Type B pancreatic cell (in vitro differentiated cells): ENCODE measurements at regions not wholly inside any gene's neighbourhood (a gene's known extent, or its start where the extent isn't known, plus 50 kb on each side); places are given as distances from the start of the nearest gene placed in this dataset.

Source experiments
- DNase-seq: peaks from one replicate; pipeline ENCODE4 v3.0.0; 2021; ENCODE audit warnings: mixed read lengths; ENCODE audit not compliant: unreplicated experiment; ENCODE audit errors: extremely low spot score
- H3K27ac Mint-ChIP-seq: 2 replicates; pipeline ENCODE4 v1.8.0; 2021; ENCODE audit warnings: mild to moderate bottlenecking, mixed read lengths
- H3K27me3 Mint-ChIP-seq: 2 replicates; pipeline ENCODE4 v1.8.0; 2021; ENCODE audit warnings: mixed read lengths
- H3K36me3 Mint-ChIP-seq: 2 replicates; pipeline ENCODE4 v1.8.0; 2021; ENCODE audit warnings: mixed read lengths
- H3K4me1 Mint-ChIP-seq: one replicate; pipeline ENCODE4 v1.8.0; 2021; ENCODE audit warnings: mixed read lengths; ENCODE audit not compliant: unreplicated experiment
- H3K4me3 Mint-ChIP-seq: 2 replicates; pipeline ENCODE4 v1.8.0; 2021; ENCODE audit warnings: mild to moderate bottlenecking, mixed read lengths
- H3K9me3 Mint-ChIP-seq: 2 replicates; pipeline ENCODE4 v1.8.0; 2021; ENCODE audit warnings: mixed read lengths
- CTCF ChIP-seq: fragments of 200-600 bp; sonication (generic); conservative IDR thresholded peaks from 2 replicates; pipeline ENCODE4 v1.5.0; 2021; ENCODE audit warnings: antibody characterized with exemption, mild to moderate bottlenecking

DNA sequence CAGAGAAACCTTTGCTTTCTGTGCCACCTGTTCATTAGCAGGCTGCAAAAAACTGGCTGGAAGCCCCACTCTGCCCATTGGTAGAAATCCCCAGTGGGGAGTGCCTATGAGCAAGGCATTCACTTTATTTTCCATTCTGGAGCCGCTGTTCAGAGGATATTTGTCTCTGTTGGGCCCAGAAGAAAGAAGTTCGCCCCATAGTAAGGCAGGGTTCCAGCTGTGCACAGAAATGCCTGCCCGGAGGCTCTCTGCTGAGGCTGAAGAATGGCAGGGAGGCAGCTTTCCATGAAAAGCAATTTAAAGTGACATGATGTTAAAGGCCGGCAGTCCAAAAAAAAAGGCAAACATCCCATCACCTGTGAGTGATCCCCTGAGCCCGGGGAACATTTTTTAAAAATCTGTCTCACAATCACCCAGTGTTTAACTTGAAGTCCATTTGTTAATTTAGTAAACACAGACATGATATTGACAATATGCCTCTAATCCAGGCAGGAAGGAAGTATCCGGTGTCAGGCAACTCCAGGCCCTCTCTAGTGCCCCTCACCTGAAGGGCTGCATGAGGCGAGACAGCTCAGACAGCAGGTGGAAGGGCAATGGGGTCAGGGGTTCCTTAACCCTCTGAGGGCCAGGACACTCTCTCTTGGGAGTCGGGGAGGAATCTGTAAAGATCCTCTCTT is 265.1 kb upstream of the SIX2 start:
- Mint-ChIP-seq H3K27me3 (peaks cover 58% of the 10 kb centered on the region), H3K4me3 (no peak overlapping the region), H3K4me1 (peaks cover 56% of the 10 kb centered on the region), H3K27ac (peak overlapping the region; percentile 84), H3K9me3 (peaks cover 5% of the 10 kb centered on the region), H3K36me3 (no peaks in the 10 kb centered on the region)
- TF ChIP-seq CTCF = no peak
- no peak for DNase-seq

DNA sequence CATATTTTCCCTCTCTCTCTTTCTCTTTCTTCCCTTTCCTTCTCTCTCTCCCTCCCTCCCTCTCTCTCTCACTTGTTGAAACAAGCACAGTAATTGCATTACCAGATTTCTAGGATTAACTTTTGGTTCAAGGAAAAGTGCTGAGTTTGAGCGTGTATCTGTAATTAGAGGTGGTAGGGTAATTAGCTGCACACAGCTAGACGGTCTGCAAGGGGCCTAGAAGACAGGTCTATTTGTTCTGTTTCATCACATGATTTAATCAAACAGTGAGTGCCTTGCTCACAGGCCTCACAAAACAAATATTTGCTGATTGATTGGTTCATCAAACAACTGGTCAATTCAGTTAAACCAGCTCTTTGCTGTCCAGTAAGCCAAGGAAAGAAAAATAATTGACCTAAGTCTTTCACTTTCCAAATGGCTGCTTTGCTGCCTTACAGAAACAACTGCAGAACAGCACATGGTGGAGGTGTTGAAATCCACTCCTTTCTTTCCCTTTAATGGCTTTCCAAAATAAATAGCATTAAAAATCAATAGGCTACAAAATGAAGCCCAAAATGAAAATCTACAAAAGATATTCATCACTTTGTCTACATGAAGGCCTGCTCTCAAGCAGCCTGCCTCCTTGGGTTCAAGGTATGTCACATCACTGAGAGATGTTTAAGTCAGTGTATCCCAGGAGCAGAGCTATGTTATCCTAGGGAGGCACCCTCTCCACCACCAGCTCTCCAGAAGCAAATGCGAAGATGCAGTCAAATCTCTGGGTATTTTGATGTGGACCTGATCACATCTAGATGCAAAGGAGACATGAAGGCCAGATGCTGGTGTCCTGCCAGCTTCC is 264.4 kb upstream of the SIX2 start:
- H3K4me1 Mint-ChIP-seq = peaks cover 57% of the 10 kb centered on the region
- peaks cover 56% of the 10 kb centered on the region for H3K27me3 Mint-ChIP-seq
- peak overlapping the region; percentile 15 for H3K27ac Mint-ChIP-seq
- peaks cover 5% of the 10 kb centered on the region for H3K9me3 Mint-ChIP-seq
- DNase-seq = no peak
- peak overlapping the region; percentile 49 for H3K4me3 Mint-ChIP-seq
- TF ChIP-seq CTCF = no peak
- H3K36me3 Mint-ChIP-seq = no peaks in the 10 kb centered on the region

DNA sequence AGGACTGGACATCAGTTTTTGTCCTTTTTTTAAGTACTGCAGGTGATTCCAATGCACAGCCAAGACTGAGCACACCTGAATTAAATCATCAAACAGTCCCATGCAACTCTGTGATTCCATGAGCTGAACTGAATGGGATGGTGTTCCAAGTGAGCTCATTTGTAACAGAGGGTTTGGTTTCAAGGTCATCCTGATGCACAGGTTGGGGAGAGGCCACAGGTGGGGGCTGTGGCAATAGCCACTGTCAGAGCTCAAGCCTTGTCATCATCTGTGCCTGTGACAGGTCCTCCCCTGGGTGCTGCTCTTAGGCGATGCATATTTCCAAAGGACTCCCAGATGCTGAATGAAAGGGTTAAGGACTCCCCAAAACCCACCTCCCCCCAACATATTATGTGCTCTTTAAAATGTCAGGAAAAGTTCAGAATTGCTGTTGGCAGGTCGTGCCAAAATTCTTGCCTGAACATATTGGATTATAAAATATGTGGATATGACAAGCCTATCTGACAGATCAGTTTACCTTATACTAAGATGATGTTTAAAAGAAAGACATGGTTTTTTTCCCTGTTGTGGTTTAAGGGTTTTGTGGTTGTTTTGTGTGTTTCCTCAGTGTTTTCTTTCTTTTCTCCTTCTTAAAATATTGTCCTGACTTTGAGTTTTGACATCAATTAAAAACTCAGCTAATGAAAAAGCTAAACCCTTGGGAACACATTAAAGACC is 263.5 kb upstream of the SIX2 start:
- peaks cover 5% of the 10 kb centered on the region for H3K9me3 Mint-ChIP-seq
- no peaks in the 10 kb centered on the region for H3K36me3 Mint-ChIP-seq
- no peak for DNase-seq
- H3K27me3 Mint-ChIP-seq = peaks cover 62% of the 10 kb centered on the region
- peaks cover 55% of the 10 kb centered on the region for H3K4me1 Mint-ChIP-seq
- no peak for TF ChIP-seq CTCF
- H3K4me3 Mint-ChIP-seq = no peak overlapping the region
- H3K27ac Mint-ChIP-seq = no peak overlapping the region

- TF ChIP-seq CTCF = no peak
- no peak for DNase-seq
- peaks cover 39% of the 10 kb centered on the region for H3K4me1 Mint-ChIP-seq
- H3K27me3 Mint-ChIP-seq = peaks cover 68% of the 10 kb centered on the region
- H3K27ac Mint-ChIP-seq = no peak overlapping the region
- H3K4me3 Mint-ChIP-seq = no peak overlapping the region
- H3K9me3 Mint-ChIP-seq = peaks cover 5% of the 10 kb centered on the region
- H3K36me3 Mint-ChIP-seq = no peaks in the 10 kb centered on the region
These were observed 260.0 kb upstream of the SIX2 start for GRCh38 chr2:45269149-45269793.

GRCh38 chr2:45268631-45269030 is 259.4 kb upstream of the SIX2 start:
- Mint-ChIP-seq H3K36me3 (no peaks in the 10 kb centered on the region), H3K4me1 (peaks cover 35% of the 10 kb centered on the region), H3K27ac (no peak overlapping the region), H3K9me3 (peaks cover 5% of the 10 kb centered on the region), H3K27me3 (peaks cover 71% of the 10 kb centered on the region), H3K4me3 (no peak overlapping the region)
- DNase-seq = peak; percentile 15
- no peak for TF ChIP-seq CTCF
